Liver (tissue), 3 donors: ENCODE measurements at regions not wholly inside any gene's neighbourhood (a gene's known extent, or its start where the extent isn't known, plus 50 kb on each side); places are given as distances from the start of the nearest gene placed in this dataset.

Experiments
- GABPA ChIP-seq, 2 donors: IDR thresholded peaks in 1 of 2; conservative IDR thresholded peaks in 1 of 2; 2 replicates each; pipeline ENCODE4 v1.6.1; 2016; ENCODE audit warnings: antibody characterized with exemption in 2 of 2, mild to moderate bottlenecking in 1 of 2, moderate library complexity in 1 of 2
- RAD21 ChIP-seq, 2 donors: IDR thresholded peaks; 2 replicates each; pipeline ENCODE4 v1.6.1; 2016; ENCODE audit warnings: antibody characterized with exemption in 2 of 2, mild to moderate bottlenecking in 2 of 2
- SP1 ChIP-seq: IDR thresholded peaks from 2 replicates; pipeline ENCODE4 v1.6.1; 2018; ENCODE audit warnings: antibody characterized with exemption, mild to moderate bottlenecking
- TAF1 ChIP-seq: conservative IDR thresholded peaks from 2 replicates; pipeline ENCODE4 v1.6.1; 2016; ENCODE audit warnings: antibody characterized with exemption, mild to moderate bottlenecking
- TF ChIP-seq, protein P1 (sequence below): fragments of 150-350 bp; IDR thresholded peaks from 2 replicates; pipeline ENCODE4 v1.5.1; 2017; ENCODE audit warnings: improper control_type of control experiment, low read depth, low read length; ENCODE audit not compliant: missing input control
- TF ChIP-seq, protein P2 (sequence below): IDR thresholded peaks from 2 replicates; pipeline ENCODE4 v1.6.1; 2016; ENCODE audit warnings: antibody characterized with exemption
- donor health status: healthy.
- donor health status: healthy.

DNA sequence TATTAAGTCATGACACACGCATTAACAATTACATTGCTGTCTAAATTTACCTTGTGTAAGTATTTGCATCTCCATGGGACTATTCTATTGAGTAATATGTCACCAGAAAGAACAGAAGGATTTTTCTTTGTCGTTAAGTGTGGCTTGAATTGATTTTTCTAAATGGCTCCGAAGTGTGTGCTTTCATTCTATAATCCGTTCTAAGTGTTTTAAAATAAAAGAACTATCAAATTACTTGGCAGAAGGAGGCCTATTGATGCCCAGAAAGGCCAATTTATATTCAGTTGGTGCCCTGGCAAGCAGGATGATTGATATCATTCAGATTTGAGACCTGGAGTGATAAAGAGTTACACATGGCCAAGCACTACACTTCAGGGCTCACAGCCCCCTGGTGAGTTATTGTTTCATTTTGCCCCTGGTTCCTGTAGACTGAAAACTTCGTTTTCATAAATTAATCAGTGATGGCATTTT is 538.9 kb upstream of the ANO5 start:
- TF ChIP-seq SP1 (no peak), TAF1 (no peak), RAD21 (IDR thresholded peaks at IDR 0.05) (no peak), GABPA (IDR thresholded peaks at IDR 0.05 in 1 of 2, conservative IDR thresholded peaks at IDR 0.05 in 1 of 2) (no peak)
- TF ChIP-seq, protein P1, sequence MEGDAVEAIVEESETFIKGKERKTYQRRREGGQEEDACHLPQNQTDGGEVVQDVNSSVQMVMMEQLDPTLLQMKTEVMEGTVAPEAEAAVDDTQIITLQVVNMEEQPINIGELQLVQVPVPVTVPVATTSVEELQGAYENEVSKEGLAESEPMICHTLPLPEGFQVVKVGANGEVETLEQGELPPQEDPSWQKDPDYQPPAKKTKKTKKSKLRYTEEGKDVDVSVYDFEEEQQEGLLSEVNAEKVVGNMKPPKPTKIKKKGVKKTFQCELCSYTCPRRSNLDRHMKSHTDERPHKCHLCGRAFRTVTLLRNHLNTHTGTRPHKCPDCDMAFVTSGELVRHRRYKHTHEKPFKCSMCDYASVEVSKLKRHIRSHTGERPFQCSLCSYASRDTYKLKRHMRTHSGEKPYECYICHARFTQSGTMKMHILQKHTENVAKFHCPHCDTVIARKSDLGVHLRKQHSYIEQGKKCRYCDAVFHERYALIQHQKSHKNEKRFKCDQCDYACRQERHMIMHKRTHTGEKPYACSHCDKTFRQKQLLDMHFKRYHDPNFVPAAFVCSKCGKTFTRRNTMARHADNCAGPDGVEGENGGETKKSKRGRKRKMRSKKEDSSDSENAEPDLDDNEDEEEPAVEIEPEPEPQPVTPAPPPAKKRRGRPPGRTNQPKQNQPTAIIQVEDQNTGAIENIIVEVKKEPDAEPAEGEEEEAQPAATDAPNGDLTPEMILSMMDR: no peak
- TF ChIP-seq, protein P2, sequence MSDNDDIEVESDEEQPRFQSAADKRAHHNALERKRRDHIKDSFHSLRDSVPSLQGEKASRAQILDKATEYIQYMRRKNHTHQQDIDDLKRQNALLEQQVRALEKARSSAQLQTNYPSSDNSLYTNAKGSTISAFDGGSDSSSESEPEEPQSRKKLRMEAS: no peak
